ENCODE measurements at regions not wholly inside any gene's neighbourhood (a gene's known extent, or its start where the extent isn't known, plus 50 kb on each side); places are given as distances from the start of the nearest gene placed in this dataset.

- TF ChIP-seq MAX (IDR thresholded peaks at IDR 0.05; ENCODE audit: insufficient read depth, insufficient read length) (no peak), CTCF (IDR thresholded peaks at IDR 0.05; ENCODE audit: extremely low read depth in 1 of 2, insufficient read depth in 1 of 2, low read depth in 1 of 2, low read length in 2 of 2) (no peak), POLR2A (IDR thresholded peaks at IDR 0.05; ENCODE audit: low read depth, low read length) (no peak), POLR2AphosphoS5 (IDR thresholded peaks at IDR 0.05; ENCODE audit: insufficient read depth, low read depth, low read length) (no peak), EZH2 (IDR thresholded peaks at IDR 0.05; ENCODE audit: borderline replicate concordance, low read depth, low read length, severe bottlenecking) (no peak)
Measured at GRCh38 chr14:87615047-87615446, 377.9 kb downstream of the GALC start.
